BE2C (cell line): ENCODE measurements at regions not wholly inside any gene's neighbourhood (a gene's known extent, or its start where the extent isn't known, plus 50 kb on each side); places are given as distances from the start of the nearest gene placed in this dataset.

ENCODE experiments used
- DNase-seq: peaks from one replicate; pipeline ENCODE4 v3.0.0-alpha.2; 2020
- H3K27me3 ChIP-seq: fragments of 250-450 bp; sonication (Bioruptor Pico); 2 replicates; pipeline ENCODE4 v1.5.1; 2020; ENCODE audit warnings: mild to moderate bottlenecking
- H3K36me3 ChIP-seq: fragments of 250-450 bp; sonication (Bioruptor Pico); 2 replicates; pipeline ENCODE4 v1.5.1; 2020; ENCODE audit warnings: mild to moderate bottlenecking
- H3K4me1 ChIP-seq: fragments of 250-450 bp; sonication (Bioruptor Pico); 2 replicates; pipeline ENCODE4 v1.5.1; 2020
- H3K4me3 ChIP-seq: 2 replicates; pipeline ENCODE4 v1.5.1; 2011; ENCODE audit warnings: low read depth, low read length
- H3K9me3 ChIP-seq: fragments of 250-450 bp; sonication (Bioruptor Pico); 2 replicates; pipeline ENCODE4 v1.5.1; 2020
- CTCF ChIP-seq: IDR thresholded peaks from 2 replicates; pipeline ENCODE4 v1.5.1; 2012; ENCODE audit warnings: mild to moderate bottlenecking, low read depth, low read length

GRCh38 chr18:1246827-1247226 is 342.2 kb downstream of the ADCYAP1 start:
- Histone ChIP-seq H3K36me3 (no peaks in the 10 kb centered on the region), H3K27me3 (no peaks in the 10 kb centered on the region), H3K4me1 (no peaks in the 10 kb centered on the region), H3K9me3 (no peaks in the 10 kb centered on the region), H3K4me3 (no peak overlapping the region)
- no peak for TF ChIP-seq CTCF
- DNase-seq = no peak

DNA sequence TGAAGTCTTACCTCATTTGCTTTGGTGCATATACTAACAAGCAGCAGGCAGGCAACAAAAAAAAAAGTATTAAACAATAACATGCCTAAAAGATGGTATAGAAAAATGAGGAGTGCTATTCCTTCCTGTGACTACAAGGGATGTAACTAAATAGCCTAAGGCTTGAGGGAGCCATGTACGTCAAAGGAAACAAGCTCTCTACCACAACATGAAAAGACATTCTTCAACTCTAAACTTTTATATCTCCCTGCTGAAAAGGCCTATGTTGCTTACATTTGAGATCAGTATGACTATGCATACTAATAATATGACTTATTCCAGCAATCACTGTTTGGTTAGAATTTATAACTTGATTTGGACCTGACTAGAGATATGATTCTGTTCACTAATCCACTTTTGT is 347.9 kb downstream of the ADCYAP1 start:
- DNase-seq = no peak
- Histone ChIP-seq H3K4me1 (0 out of 2 replicates have a peak, but pooled peaks cover 3% of the 10 kb centered on the region), H3K36me3 (no peaks in the 10 kb centered on the region), H3K27me3 (no peaks in the 10 kb centered on the region), H3K4me3 (no peak overlapping the region), H3K9me3 (no peaks in the 10 kb centered on the region)
- no peak for TF ChIP-seq CTCF

DNA sequence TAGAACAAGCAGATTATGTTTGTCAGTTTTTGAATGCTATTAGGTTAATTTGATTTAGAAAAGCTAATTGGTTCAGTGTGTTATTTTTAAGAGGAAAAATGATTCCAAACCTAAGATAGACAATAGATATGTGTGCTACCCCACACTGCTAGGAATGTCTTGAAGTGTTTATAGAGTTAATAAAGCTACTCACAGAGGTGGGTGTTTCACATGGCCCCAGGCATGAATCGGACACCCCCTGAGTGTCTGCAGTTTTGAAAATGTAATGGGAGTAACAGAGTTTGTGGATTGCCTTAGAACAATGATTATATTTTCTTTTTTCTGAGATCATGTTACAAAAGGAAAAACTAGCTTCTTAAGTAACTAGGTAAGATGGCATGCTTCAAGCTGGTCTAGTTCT is 348.3 kb downstream of the ADCYAP1 start:
- no peak for DNase-seq
- H3K36me3 ChIP-seq = no peaks in the 10 kb centered on the region
- H3K4me1 ChIP-seq = 0 out of 2 replicates have a peak, but pooled peaks cover 3% of the 10 kb centered on the region
- H3K9me3 ChIP-seq = no peaks in the 10 kb centered on the region
- no peak overlapping the region for H3K4me3 ChIP-seq
- no peak for TF ChIP-seq CTCF
- H3K27me3 ChIP-seq = no peaks in the 10 kb centered on the region

DNA sequence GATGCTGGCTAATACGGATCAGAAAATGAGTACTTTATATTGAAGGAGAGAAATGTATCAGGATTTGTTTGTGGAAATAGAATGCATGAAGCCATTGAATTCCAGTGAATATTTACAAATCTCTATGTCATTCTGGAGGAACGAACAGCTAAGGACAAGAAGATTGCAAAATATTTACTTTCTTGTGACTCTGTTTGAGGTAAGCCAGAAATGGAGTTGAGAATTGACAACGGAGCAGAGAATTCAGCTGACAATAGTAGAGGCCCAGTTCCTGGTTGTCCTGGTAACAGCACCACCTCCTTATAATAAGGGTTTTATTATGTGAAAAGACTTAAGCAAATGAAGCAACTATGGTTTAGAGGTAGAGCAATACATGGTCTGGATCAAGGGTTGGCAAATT is 349.2 kb downstream of the ADCYAP1 start:
- Histone ChIP-seq H3K36me3 (no peaks in the 10 kb centered on the region), H3K9me3 (no peaks in the 10 kb centered on the region), H3K4me3 (no peak overlapping the region), H3K4me1 (0 out of 2 replicates have a peak, but pooled peaks cover 3% of the 10 kb centered on the region), H3K27me3 (no peaks in the 10 kb centered on the region)
- no peak for DNase-seq
- no peak for TF ChIP-seq CTCF

DNA sequence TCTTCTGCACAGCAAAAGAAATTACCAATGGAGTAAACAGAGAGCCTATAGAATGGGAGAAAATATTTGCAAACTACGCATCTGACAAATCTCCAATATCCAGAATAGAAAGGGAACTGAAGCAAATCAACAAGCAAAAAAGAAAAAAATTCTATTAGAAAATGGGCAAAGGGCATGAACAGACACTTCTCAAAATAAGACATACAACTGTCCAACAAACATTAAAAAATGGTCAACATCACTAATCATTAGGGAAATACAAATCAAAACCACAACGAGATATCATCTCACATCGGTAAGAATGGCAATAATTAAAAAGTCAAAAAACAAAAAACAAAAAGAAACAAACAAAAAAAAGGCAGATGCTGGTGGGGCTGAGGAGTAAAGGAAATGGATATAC is 356.4 kb downstream of the ADCYAP1 start:
- Histone ChIP-seq H3K4me3 (no peak overlapping the region), H3K36me3 (no peaks in the 10 kb centered on the region), H3K9me3 (no peaks in the 10 kb centered on the region), H3K4me1 (no peaks in the 10 kb centered on the region), H3K27me3 (no peaks in the 10 kb centered on the region)
- no peak for TF ChIP-seq CTCF
- no peak for DNase-seq

GRCh38 chr18:1267021-1267420 is 362.4 kb downstream of the ADCYAP1 start:
- no peaks in the 10 kb centered on the region for H3K36me3 ChIP-seq
- H3K4me1 ChIP-seq = no peaks in the 10 kb centered on the region
- no peak for TF ChIP-seq CTCF
- no peak for DNase-seq
- no peaks in the 10 kb centered on the region for H3K9me3 ChIP-seq
- H3K27me3 ChIP-seq = no peaks in the 10 kb centered on the region
- H3K4me3 ChIP-seq = no peak overlapping the region
